Middle frontal gyrus (tissue), 1 donor: ENCODE measurements at regions not wholly inside any gene's neighbourhood (a gene's known extent, or its start where the extent isn't known, plus 50 kb on each side); places are given as distances from the start of the nearest gene placed in this dataset.

Experiments used
- DNase-seq: peaks from one replicate; pipeline ENCODE4 v3.0.0-alpha.2; 2015; ENCODE audit warnings: low spot score; ENCODE audit errors: extremely low spot score

- no peak for DNase-seq
Observed at GRCh38 chr7:12783421-12784095, 96.1 kb downstream of the ARL4A start.

GRCh38 chr7:12785473-12785872 lies 98.0 kb downstream of the ARL4A start:
- DNase-seq: no peak

GRCh38 chr7:12786494-12786893 lies 99.1 kb downstream of the ARL4A start:
- DNase-seq: no peak

- no peak for DNase-seq
Observed at GRCh38 chr7:12788171-12788570, 100.7 kb downstream of the ARL4A start.

- no peak for DNase-seq
Observed at GRCh38 chr7:12788591-12788990, 101.2 kb downstream of the ARL4A start.

GRCh38 chr7:12794722-12795302 lies 107.4 kb downstream of the ARL4A start:
- no peak for DNase-seq

- no peak for DNase-seq
Observed at GRCh38 chr7:12796397-12797127, 109.1 kb downstream of the ARL4A start.

GRCh38 chr7:12800486-12800885 lies 113.1 kb downstream of the ARL4A start:
- DNase-seq: no peak

GRCh38 chr7:12801107-12801506 lies 113.7 kb downstream of the ARL4A start:
- DNase-seq: no peak

- no peak for DNase-seq
Observed at GRCh38 chr7:12802070-12802469, 114.6 kb downstream of the ARL4A start.

GRCh38 chr7:12803542-12803941 lies 116.1 kb downstream of the ARL4A start:
- DNase-seq: no peak

GRCh38 chr7:12805518-12805928 lies 118.1 kb downstream of the ARL4A start:
- DNase-seq: no peak

- no peak for DNase-seq
Observed at GRCh38 chr7:12805957-12806356, 118.5 kb downstream of the ARL4A start.

- no peak for DNase-seq
Observed at GRCh38 chr7:12809476-12809875, 122.0 kb downstream of the ARL4A start.

- no peak for DNase-seq
Observed at GRCh38 chr7:12812111-12812510, 124.7 kb downstream of the ARL4A start.

GRCh38 chr7:12814107-12814506 lies 126.7 kb downstream of the ARL4A start:
- DNase-seq: no peak

GRCh38 chr7:12814828-12815227 lies 127.4 kb downstream of the ARL4A start:
- no peak for DNase-seq

- DNase-seq: no peak
Observed at GRCh38 chr7:12815426-12815825, 128.0 kb downstream of the ARL4A start.

GRCh38 chr7:12815871-12816270 lies 128.4 kb downstream of the ARL4A start:
- DNase-seq: no peak

- DNase-seq: no peak
Observed at GRCh38 chr7:12820777-12821176, 133.3 kb downstream of the ARL4A start.

GRCh38 chr7:12821746-12822145 lies 134.3 kb downstream of the ARL4A start:
- no peak for DNase-seq

- DNase-seq: no peak
Observed at GRCh38 chr7:12826079-12826478, 138.6 kb downstream of the ARL4A start.
